Uterus (tissue), 3 donors: ENCODE measurements at regions not wholly inside any gene's neighbourhood (a gene's known extent, or its start where the extent isn't known, plus 50 kb on each side); places are given as distances from the start of the nearest gene placed in this dataset.

Experiments
- DNase-seq, 2 donors: peaks; one replicate each; pipeline ENCODE4 v3.0.0-alpha.2; 2019 to 2020
- H3K27ac ChIP-seq, 2 donors: fragments of 200-600 bp; sonication (generic); 1 replicate in 1 of 2; 2 replicates in 1 of 2; pipeline ENCODE4 v1.5.1; 2016 to 2018
- H3K27me3 ChIP-seq, 2 donors: fragments of 200-600 bp; sonication (generic); one replicate each; pipeline ENCODE4 v1.5.1; 2018 to 2019; ENCODE audit warnings: control low read depth in 1 of 2
- H3K36me3 ChIP-seq, 2 donors: fragments of 200-600 bp; sonication (generic); one replicate each; pipeline ENCODE4 v1.5.1; 2019; ENCODE audit warnings: control low read depth in 1 of 2
- H3K4me1 ChIP-seq, 2 donors: fragments of 200-600 bp; sonication (generic); one replicate each; pipeline ENCODE4 v1.5.1; 2018 to 2019; ENCODE audit warnings: control low read depth in 1 of 2
- H3K4me3 ChIP-seq, 2 donors: fragments of 200-600 bp; sonication (generic); 1 replicate in 1 of 2; 2 replicates in 1 of 2; pipeline ENCODE4 v1.5.1; 2018 to 2019; ENCODE audit warnings: mild to moderate bottlenecking in 1 of 2
- H3K9me3 ChIP-seq, 2 donors: fragments of 200-600 bp; sonication (generic); one replicate each; pipeline ENCODE4 v1.5.1; 2019; ENCODE audit warnings: control low read depth in 1 of 2
- CTCF ChIP-seq, 4 experiments: fragments of 200-600 bp in 2 of 4; fragments of 450-650 bp in 2 of 4; sonication (generic) in 2 of 4; IDR thresholded peaks; one replicate each; pipeline ENCODE4 v1.5.1; 2016 to 2019; ENCODE audit warnings: antibody characterized with exemption in 4 of 4, mild to moderate bottlenecking in 2 of 4, moderate library complexity in 1 of 4
- POLR2A ChIP-seq, 2 donors: fragments of 450-650 bp; IDR thresholded peaks; one replicate each; pipeline ENCODE4 v1.6.1; 2016; ENCODE audit warnings: antibody characterized with exemption in 2 of 2, mild to moderate bottlenecking in 1 of 2, moderate library complexity in 1 of 2
- intact Hi-C: fragments of 100-400 bp; cut with DNase I; formaldehyde crosslinking; loops from one replicate; pipeline ENCODE4 v1.15.1; 2023; ENCODE audit warnings: low total_unique reads
- donor health status: DM: yes; HTN: yes; CAD: no.

GRCh38 chr9:93874242-93874641 lies 80.9 kb downstream of the BARX1 start:
- H3K36me3 ChIP-seq = no peaks in the 10 kb centered on the region

GRCh38 chr9:93871286-93871685 lies 83.9 kb downstream of the BARX1 start:
- H3K4me1 ChIP-seq = no peaks in the 10 kb centered on the region
- intact Hi-C loops = no loop called here
- peaks cover 0 to 16% of the 10 kb centered on the region in 2 donors for H3K9me3 ChIP-seq
- no peaks in the 10 kb centered on the region for H3K27me3 ChIP-seq
- H3K4me3 ChIP-seq = no peak overlapping the region
- H3K36me3 ChIP-seq = no peaks in the 10 kb centered on the region
- H3K27ac ChIP-seq = no peak overlapping the region
- TF ChIP-seq CTCF (IDR thresholded peaks at IDR 0.05) = no peak
- DNase-seq = no peak

More at GRCh38 chr9:93874242-93874641, 80.9 kb downstream of the BARX1 start:
- TF ChIP-seq POLR2A (IDR thresholded peaks at IDR 0.05) (no peak), CTCF (IDR thresholded peaks at IDR 0.05) (no peak)
- intact Hi-C loops = no loop called here
- H3K27me3 ChIP-seq = no peaks in the 10 kb centered on the region
- no peak for DNase-seq
- no peak overlapping the region for H3K4me3 ChIP-seq
- H3K27ac ChIP-seq = no peak overlapping the region
- H3K9me3 ChIP-seq = peaks cover 0 to 18% of the 10 kb centered on the region in 2 donors
- H3K4me1 ChIP-seq = no peaks in the 10 kb centered on the region

GRCh38 chr9:93869863-93870262 lies 85.3 kb downstream of the BARX1 start:
- Histone ChIP-seq H3K4me1 (no peaks in the 10 kb centered on the region), H3K36me3 (no peaks in the 10 kb centered on the region), H3K27me3 (no peaks in the 10 kb centered on the region), H3K27ac (no peak overlapping the region), H3K9me3 (peaks cover 0 to 12% of the 10 kb centered on the region in 2 donors), H3K4me3 (no peak overlapping the region)
- TF ChIP-seq CTCF (IDR thresholded peaks at IDR 0.05) (no peak), POLR2A (IDR thresholded peaks at IDR 0.05) (no peak)
- DNase-seq = no peak
- intact Hi-C loops = no loop called here

GRCh38 chr9:93869088-93869487 lies 86.1 kb downstream of the BARX1 start:
- no peaks in the 10 kb centered on the region for H3K4me1 ChIP-seq
- no peak for DNase-seq
- TF ChIP-seq CTCF (IDR thresholded peaks at IDR 0.05) (no peak), POLR2A (IDR thresholded peaks at IDR 0.05) (no peak)
- no peaks in the 10 kb centered on the region for H3K27me3 ChIP-seq
- intact Hi-C loops = no loop called here
- peaks cover 0 to 4% of the 10 kb centered on the region in 2 donors for H3K9me3 ChIP-seq
- H3K27ac ChIP-seq = no peak overlapping the region
- no peak overlapping the region for H3K4me3 ChIP-seq
- no peaks in the 10 kb centered on the region for H3K36me3 ChIP-seq

- intact Hi-C loops = no loop called here
Measured at GRCh38 chr9:93865716-93866115, 89.4 kb downstream of the BARX1 start.

More at GRCh38 chr9:93865716-93866115, 89.4 kb downstream of the BARX1 start:
- H3K36me3 ChIP-seq = no peaks in the 10 kb centered on the region
- TF ChIP-seq CTCF (IDR thresholded peaks at IDR 0.05) (no peak), POLR2A (IDR thresholded peaks at IDR 0.05) (no peak)
- no peak for DNase-seq
- no peaks in the 10 kb centered on the region for H3K4me1 ChIP-seq
- H3K27ac ChIP-seq = no peak overlapping the region
- H3K4me3 ChIP-seq = no peak overlapping the region
- H3K9me3 ChIP-seq = no peaks in the 10 kb centered on the region
- no peaks in the 10 kb centered on the region for H3K27me3 ChIP-seq
